ENCODE measurements at regions not wholly inside any gene's neighbourhood (a gene's known extent, or its start where the extent isn't known, plus 50 kb on each side); places are given as distances from the start of the nearest gene placed in this dataset.
A peak's percentile ranks its signal among the peaks of the same experiment; 100 is the strongest.
"Not testable (repeated sequence)": the region's sequence is repeated elsewhere in the genome, so short reads cannot be mapped to it uniquely, and the experiment has no call there.

DNA sequence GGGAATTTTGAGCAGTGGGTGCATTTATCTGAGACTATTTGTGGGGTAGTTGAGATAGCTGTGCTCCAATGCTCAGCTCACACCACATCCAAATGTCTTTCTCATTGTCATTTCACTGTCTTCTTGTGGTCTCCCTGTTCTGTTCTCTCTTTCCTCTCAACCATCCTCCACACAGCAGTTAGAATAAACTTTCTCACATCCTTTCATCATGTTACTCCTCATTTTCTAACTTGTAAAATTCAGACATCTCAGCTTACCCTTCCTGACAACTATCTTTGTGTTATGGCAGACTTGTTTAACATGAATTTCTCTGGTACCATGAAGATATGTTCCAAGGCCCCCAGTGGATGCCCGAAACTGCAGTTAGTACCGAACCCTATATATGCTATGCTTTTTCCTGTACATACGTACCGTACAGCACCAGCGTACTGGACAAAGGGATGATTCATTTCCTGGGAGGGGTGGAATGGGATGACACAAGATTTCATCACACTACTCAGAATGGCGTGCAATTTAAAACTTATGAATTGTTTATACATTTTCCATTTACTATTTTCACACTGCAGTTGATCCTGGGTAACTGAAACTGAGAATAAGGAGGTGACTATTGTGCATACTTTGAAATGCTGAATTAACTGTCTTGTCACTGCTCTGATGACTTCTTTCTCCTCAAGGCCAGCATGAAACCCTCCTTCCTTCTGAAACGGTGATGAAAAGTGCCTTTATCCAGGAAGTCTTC is 177.1 kb upstream of the SLC38A2 start:
- DNase-seq: no peak

DNA sequence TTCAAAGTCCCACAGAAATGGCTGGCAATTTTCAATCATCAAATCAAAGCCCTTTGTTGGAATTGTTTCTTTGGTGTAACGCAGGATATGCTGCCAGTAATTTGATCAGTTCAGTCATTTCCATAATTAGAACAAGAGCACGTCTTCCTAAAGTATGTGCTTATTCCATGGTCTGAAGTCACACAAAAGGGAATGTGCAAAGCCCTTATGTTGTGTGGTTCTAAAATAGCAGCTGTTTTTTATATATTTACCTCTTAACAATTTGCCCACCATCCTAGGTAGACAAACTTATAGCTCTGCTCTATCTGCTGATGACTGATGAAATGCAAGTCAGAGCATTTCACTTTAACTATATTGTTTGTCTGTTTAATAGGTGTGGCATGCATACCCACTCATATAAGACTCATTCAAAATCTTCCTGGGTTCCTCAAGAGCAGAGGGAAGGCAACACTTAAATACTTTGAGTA is 176.1 kb upstream of the SLC38A2 start:
- DNase-seq: no peak

GRCh38 chr12:46547421-46548354 is 175.1 kb upstream of the SLC38A2 start:
- no peak for DNase-seq

DNA sequence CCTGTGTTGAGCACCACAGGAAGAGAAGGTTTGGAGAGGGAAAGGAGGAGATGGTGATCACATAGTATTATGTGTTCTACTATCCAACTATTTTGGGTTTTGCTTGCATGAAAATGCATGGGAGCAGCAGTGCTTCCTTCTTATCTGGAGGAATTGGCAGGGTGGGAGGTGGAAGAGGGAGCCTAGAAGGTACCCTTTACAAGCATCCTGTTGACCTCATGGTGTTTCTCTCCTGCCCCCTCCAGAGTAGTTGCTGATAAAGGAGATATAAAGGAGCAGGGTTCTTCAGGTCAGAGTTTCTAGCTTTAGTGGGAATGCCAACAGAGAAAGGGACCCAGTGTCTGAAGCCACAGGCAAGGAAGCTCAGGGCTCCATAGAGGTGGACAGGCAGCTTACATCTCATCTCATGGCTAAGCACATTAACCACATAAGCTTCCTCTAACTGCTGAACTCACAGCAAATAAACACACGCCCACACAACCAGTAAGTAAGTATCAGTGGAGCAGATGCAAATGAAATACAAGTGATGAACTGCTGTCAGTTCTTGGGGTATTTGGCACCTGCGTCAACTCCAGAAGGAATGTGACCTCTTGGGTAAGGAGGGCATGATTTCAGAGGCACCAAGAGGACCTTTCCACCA is 174.2 kb upstream of the SLC38A2 start:
- DNase-seq: no peak

GRCh38 chr12:46543378-46543795 is 170.8 kb upstream of the SLC38A2 start:
- not testable (repeated sequence) for DNase-seq

GRCh38 chr12:46538976-46539375 is 166.4 kb upstream of the SLC38A2 start:
- DNase-seq: no peak

GRCh38 chr12:46537387-46537955 is 164.9 kb upstream of the SLC38A2 start:
- no peak for DNase-seq

DNA sequence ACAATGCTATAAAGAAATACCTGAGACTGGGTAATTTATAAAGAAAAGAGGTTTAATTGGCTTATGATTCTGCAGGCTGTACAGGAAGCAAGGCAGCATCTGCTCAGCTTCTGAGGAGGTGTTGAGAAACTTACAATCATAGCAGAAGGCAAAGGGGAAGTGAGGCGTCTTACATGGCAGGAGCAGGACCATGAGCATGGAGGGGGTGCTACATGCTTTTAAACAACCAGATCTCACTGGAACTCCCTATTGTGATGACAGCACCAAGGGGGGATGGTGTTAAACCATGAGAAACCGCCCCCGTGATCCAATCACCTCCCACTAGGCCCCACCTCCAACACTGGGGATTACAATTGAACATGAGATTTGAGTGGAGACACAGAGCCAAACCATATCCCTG is 163.7 kb upstream of the SLC38A2 start:
- DNase-seq: not testable (repeated sequence)

DNA sequence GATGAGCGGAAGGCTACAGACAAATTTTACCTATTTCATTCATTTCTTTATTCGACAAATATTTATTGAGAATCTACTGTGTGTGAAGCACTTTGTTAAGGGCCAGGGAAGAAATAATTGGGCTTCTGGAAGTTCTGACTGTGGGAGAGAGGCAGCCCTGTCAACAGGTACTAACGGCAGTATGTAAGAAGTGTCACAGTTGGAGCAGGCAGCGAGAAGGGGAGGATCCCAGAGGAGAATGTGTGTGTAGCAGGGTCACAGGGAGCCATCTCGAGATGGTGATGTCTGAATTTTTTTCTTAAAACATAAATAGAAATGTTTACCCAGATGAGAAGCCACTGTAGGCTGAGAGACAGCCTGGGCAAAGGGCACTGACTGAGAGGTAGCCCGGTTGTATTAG is 163.3 kb upstream of the SLC38A2 start:
- no peak for DNase-seq

- no peak for DNase-seq
Observed at GRCh38 chr12:46535376-46535775, 162.8 kb upstream of the SLC38A2 start.

DNA sequence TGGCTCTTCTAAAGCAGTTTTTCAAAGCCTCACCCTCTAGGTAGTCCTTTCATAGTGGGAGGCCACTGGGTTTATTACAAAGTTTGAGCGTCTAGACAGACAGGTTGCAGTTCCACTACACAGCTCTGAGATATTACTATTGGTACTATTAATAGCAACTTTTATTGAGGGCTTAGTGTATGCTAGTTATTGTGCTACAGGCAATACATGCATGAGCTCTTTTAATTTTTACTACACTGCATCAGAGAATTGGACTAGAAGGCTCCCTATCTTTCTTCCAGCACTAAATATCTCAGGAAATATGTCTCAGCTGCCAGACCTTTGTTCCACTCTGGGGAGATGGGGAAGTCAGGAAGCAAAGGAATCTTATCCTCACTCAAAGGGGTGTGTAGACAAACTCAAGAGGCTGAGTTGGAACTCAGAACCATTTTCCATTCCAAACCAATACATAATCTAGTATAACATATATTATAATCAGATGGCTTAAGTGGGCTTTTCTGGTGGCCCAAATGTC is 161.8 kb upstream of the SLC38A2 start:
- no peak for DNase-seq

DNA sequence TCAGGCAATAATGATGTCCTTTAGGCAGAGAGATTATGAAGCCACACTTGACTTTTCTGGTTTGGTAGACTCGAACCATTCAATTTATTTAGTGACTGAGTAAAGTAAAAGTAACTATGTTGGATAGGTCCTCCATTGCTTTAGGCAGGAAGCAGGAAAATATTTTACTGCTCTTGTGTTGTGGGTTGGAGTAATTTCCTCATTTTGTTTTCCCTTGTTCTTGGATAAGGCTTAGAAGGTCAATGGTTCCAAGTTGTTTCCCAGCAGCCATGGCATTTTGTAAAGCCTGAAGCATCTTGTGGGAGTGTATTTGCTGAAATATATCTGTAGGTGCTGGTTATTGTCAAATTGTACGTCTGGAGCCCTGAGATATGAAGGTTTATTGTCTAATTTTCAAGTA is 161.2 kb upstream of the SLC38A2 start:
- no peak for DNase-seq

DNA sequence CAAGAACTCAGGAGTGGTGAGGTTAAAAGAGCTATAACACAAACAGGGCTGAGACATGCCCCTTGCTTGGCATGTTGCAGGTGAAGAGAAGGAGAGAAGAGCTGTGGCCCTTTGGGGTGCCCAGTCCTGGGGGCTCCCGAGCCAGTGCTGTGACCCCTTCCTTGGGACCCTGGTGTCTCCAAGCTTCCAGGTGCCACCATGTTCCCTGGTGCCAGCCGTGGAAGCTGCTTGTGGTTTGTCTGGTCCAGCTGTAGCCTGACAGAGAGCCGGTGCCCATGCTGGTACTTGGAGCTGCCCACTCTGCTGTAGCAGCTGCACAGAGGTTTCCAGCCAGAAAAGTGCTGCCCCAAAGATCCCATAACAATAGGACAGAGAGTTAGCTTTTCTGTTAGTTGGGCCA is 159.2 kb upstream of the SLC38A2 start:
- DNase-seq: no peak

DNA sequence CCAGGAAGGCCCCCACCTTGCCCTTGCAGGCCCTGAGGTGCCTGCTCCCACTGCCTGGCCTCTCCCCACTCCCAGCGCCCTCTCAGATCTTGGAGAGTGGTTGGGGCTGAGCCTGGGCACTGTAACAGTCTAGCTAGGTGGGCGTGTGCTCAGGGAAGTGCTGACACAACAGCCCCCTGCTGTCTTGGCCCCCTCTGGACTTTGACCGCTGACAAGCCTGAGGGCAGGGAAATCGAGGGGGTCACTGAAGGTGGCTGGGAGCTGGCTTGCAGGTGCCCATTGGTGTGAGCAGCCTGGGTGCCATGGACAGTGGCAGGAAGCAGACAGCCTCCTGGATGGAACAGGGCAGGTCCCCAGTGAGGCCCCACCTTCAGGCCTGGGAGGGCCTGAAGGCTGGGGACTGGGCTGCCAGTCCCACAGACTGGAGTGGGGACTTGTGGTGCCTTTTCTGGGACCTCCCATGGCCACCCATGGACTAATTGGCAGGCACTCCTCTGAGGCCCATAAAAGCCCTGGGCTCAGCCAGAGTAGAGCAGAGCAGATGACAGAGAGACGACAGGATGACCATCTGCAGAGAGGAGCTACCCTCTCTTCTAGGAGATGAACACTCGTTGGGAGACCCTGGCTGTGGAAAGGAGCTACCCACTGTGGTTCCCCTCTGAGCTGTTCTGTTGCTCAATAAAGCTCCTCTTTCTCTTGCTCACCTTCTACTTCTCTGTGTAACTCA is 158.6 kb upstream of the SLC38A2 start:
- DNase-seq: no peak

GRCh38 chr12:46530373-46531056 is 157.9 kb upstream of the SLC38A2 start:
- no peak for DNase-seq

DNA sequence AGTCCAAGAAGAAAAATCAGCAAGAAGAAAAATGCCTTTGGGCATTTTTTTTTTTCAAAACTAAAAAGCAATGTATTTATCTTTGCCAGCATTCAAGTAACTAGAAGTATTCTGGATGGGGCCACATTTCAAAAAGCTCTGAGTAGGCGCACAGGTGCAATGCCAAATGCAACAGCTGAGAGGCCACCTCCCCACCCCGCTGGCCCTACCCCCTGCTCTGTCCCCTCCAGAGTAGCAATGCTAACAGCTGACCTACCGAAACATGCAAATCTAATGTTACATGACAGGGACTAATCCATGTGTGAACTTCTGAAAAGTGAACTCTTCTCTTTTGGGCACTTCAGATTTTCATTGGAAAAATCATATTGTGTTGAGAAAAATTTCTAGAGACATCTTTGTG is 153.7 kb upstream of the SLC38A2 start:
- DNase-seq: no peak

DNA sequence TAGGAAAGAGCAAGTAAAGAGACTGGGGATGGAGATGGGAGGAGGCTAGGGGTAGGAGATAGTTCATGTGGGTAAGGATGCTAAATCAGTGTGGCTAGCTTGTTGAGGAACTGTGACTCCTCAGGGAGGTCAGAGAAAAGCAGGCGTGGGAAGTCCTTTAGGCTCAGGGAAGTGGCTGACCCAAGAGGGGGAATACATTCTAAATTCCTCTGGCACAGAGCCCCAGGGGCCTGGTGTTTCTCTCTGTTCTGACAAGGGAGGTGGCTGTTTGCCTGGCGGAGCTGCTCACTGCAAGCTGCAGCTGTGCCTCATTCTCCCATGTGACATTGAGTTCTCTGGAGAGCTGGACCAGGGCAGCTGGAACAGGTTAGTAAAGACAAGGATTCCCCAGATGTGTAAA is 152.2 kb upstream of the SLC38A2 start:
- peak in 5 of 58 donors; percentile 1 to 5 (median 2) for DNase-seq

DNA sequence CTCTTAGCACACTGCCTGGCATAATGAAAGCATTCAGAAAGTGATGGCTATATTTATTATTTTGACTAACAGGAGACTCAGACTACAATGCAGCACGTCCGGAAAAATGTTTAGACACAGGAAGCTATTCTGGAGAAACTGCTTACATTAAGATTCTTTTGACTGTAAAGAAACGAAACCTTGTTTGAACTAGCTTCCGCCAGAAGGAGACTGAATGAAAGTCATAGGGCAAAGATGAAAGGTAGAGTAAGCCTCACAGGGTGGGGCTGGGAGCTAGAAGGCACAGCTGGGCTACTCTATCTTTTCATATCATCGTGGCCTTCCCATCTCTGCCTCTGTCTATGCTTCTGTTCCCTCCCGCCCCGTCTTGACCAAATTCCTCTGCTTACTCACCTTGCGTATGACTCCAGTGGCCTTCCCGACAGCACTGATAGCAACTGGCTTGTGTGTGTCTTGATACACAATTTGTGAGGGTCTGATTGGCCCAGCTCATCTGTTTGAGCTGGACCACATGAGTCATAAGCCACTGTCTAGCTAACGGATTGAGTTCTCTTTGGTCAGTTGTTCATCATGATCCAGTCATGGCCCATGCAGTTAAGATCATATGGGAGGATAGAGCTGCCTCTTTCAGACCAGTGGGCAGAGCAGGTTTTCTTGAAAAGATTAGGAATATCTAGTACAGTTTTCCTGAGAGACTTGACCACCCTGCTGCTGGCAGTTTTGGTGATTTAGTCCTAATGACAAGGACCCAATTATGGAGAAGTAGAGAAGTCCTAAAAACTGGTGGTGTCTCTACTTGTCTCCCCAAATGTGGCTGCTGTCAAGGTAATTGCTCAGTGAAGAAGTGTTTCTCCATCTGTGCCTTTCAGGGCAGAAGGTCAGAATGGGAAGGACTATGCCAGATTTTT is 151.5 kb upstream of the SLC38A2 start:
- DNase-seq: no peak

GRCh38 chr12:46523446-46523845 is 150.9 kb upstream of the SLC38A2 start:
- no peak for DNase-seq

Data from anterior cingulate cortex (tissue), 58 donors.